T-helper 17 cell (primary cell): ENCODE measurements at regions not wholly inside any gene's neighbourhood (a gene's known extent, or its start where the extent isn't known, plus 50 kb on each side); places are given as distances from the start of the nearest gene placed in this dataset.

ENCODE experiments used
- ATAC-seq: fragments of 150-1000 bp; cut with Tn5 transposase; 2 replicates; pipeline ENCODE4 v1.10.0; 2021; ENCODE audit warnings: mild to moderate bottlenecking, moderate library complexity
- DNase-seq, 3 donors: peaks; one replicate each; pipeline versions ENCODE4 v3.0.0 to v3.0.0-alpha.2; 2020 to 2021
- H3K9me3 ChIP-seq: one replicate; pipeline ENCODE4 v1.7.0; 2013; ENCODE audit warnings: low read length, mild to moderate bottlenecking; ENCODE audit not compliant: control insufficient read depth, poor library complexity, severe bottlenecking
- H3K27ac Mint-ChIP-seq: one replicate; pipeline ENCODE4 v1.8.0; 2022; ENCODE audit warnings: mild to moderate bottlenecking, moderate library complexity, mixed read lengths
- H3K27me3 Mint-ChIP-seq: one replicate; pipeline ENCODE4 v1.8.0; 2022; ENCODE audit warnings: mixed read lengths
- H3K36me3 Mint-ChIP-seq: one replicate; pipeline ENCODE4 v1.8.0; 2022; ENCODE audit warnings: low read depth, mixed read lengths
- H3K4me1 Mint-ChIP-seq: one replicate; pipeline ENCODE4 v1.8.0; 2022; ENCODE audit warnings: mild to moderate bottlenecking, mixed read lengths
- H3K4me3 Mint-ChIP-seq: one replicate; pipeline ENCODE4 v1.8.0; 2022; ENCODE audit warnings: mild to moderate bottlenecking, moderate library complexity, mixed read lengths

- no peaks in the 10 kb centered on the region for H3K9me3 ChIP-seq
- Mint-ChIP-seq H3K27ac (no peak overlapping the region), H3K4me3 (no peak overlapping the region), H3K4me1 (peaks cover 5% of the 10 kb centered on the region), H3K27me3 (peaks cover 80% of the 10 kb centered on the region), H3K36me3 (no peaks in the 10 kb centered on the region)
- no peak for DNase-seq
- ATAC-seq: no peak
These were observed 51.9 kb upstream of the PABPC3 start for GRCh38 chr13:25044071-25044470.
